GM12891 (cell line): ENCODE measurements at regions not wholly inside any gene's neighbourhood (a gene's known extent, or its start where the extent isn't known, plus 50 kb on each side); places are given as distances from the start of the nearest gene placed in this dataset.
A peak's percentile ranks its signal among the peaks of the same experiment; 100 is the strongest.

Experiments used
- DNase-seq: peaks from one replicate; pipeline ENCODE4 v3.0.0; 2011; ENCODE audit warnings: low spot score; ENCODE audit not compliant: insufficient read length
- FAIRE-seq: peaks from 2 replicates; lab custom pipeline; 2011; peaks lifted over from hg19 to GRCh38; lab: Jason Lieb, UNC
- PAX5 ChIP-seq: IDR thresholded peaks from 2 replicates; pipeline ENCODE4 v1.6.1; 2011; ENCODE audit warnings: low read length, moderate library complexity, mild to moderate bottlenecking; ENCODE audit not compliant: insufficient read depth, severe bottlenecking
- POLR2A ChIP-seq: IDR thresholded peaks from 2 replicates; pipeline ENCODE4 v1.6.1; 2011; ENCODE audit warnings: low read depth, low read length, control low read depth
- POLR2AphosphoS5 ChIP-seq: IDR thresholded peaks from 2 replicates; pipeline ENCODE4 v1.6.1; 2011; ENCODE audit warnings: low read depth, low read length, control low read depth
- POU2F2 ChIP-seq: IDR thresholded peaks from 2 replicates; pipeline ENCODE4 v1.6.1; 2011; ENCODE audit warnings: low read depth, mild to moderate bottlenecking, control low read depth, low read length, moderate library complexity
- SPI1 ChIP-seq: IDR thresholded peaks from 2 replicates; pipeline ENCODE4 v1.6.1; 2011; ENCODE audit warnings: low read depth, low read length, control low read depth
- TAF1 ChIP-seq: IDR thresholded peaks from 2 replicates; pipeline ENCODE4 v1.6.1; 2011; ENCODE audit warnings: low read depth, low read length, control low read depth

- FAIRE-seq (peak; percentile 62), DNase-seq (no peak)
- TF ChIP-seq POLR2A (no peak), POLR2AphosphoS5 (no peak), PAX5 (no peak), SPI1 (no peak), POU2F2 (no peak), TAF1 (no peak)
Measured at GRCh38 chr6:74091136-74091793, 395.3 kb downstream of the CD109 start.

DNA sequence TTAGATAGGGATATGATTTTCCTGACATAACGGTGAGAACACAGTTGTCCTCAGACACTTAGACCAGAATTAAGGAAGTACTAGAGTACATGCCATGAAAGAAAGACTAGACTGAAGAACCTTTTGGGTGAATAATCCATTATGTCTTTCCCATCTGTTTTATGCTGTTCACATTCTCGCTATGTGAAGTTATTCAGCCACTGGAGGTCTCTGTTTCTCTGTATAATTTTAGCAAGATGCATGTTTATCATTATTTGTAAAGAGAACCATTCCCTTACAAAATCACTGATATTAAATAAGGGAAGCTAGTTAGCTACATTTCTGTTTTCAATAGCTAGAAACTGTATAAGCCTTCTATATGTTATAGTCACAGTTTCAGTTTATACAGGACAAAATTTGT lies 391.9 kb downstream of the CD109 start:
- TF ChIP-seq SPI1 = no peak
- TF ChIP-seq POLR2A = no peak
- TF ChIP-seq PAX5 = no peak
- TF ChIP-seq POLR2AphosphoS5 = no peak
- TF ChIP-seq TAF1 = no peak
- no peak for TF ChIP-seq POU2F2
- no peak for DNase-seq
- FAIRE-seq = no peak

- TF ChIP-seq POLR2AphosphoS5 = no peak
- no peak for TF ChIP-seq PAX5
- no peak for TF ChIP-seq SPI1
- TF ChIP-seq POLR2A = no peak
- TF ChIP-seq POU2F2 = no peak
- no peak for TF ChIP-seq TAF1
- no peak for FAIRE-seq
- no peak for DNase-seq
Measured at GRCh38 chr6:74075896-74076295, 379.9 kb downstream of the CD109 start.

GRCh38 chr6:74075323-74075722 lies 379.3 kb downstream of the CD109 start:
- no peak for DNase-seq
- TF ChIP-seq PAX5 (no peak), TAF1 (no peak), POLR2A (no peak)
- no peak for FAIRE-seq

- FAIRE-seq (no peak), DNase-seq (no peak)
- TF ChIP-seq POU2F2 (no peak), PAX5 (no peak), SPI1 (no peak), POLR2A (no peak), POLR2AphosphoS5 (no peak), TAF1 (no peak)
Measured at GRCh38 chr6:74074645-74075044, 378.6 kb downstream of the CD109 start.

- DNase-seq (no peak), FAIRE-seq (no peak)
- TF ChIP-seq POLR2AphosphoS5 = no peak
Measured at GRCh38 chr6:74073999-74074398, 378.0 kb downstream of the CD109 start.

DNA sequence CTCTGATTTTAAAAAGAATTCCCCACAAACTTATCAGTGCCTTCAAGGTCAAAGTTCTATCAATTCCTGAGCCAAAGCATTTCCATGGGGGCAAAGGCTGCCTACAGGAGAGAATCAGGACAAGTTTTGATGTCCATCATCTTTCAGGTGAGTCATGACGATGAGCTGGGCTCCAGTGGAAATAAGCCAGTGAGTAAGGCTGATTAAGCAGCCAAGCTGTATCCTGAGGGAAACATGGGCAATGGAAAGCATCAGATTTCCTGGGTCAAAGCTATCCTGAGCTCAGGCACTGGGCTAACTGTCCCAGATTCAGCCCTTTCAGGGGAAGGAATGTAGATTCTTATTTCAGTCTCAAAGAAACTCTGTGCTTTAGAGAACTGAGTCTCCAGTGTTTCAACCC lies 377.4 kb downstream of the CD109 start:
- FAIRE-seq (no peak), DNase-seq (no peak)
- no peak for TF ChIP-seq TAF1

- FAIRE-seq (no peak), DNase-seq (no peak)
- no peak for TF ChIP-seq POLR2AphosphoS5
- TF ChIP-seq SPI1 = no peak
- no peak for TF ChIP-seq PAX5
- no peak for TF ChIP-seq TAF1
- TF ChIP-seq POU2F2 = no peak
- no peak for TF ChIP-seq POLR2A
Measured at GRCh38 chr6:74071214-74071613, 375.2 kb downstream of the CD109 start.

DNA sequence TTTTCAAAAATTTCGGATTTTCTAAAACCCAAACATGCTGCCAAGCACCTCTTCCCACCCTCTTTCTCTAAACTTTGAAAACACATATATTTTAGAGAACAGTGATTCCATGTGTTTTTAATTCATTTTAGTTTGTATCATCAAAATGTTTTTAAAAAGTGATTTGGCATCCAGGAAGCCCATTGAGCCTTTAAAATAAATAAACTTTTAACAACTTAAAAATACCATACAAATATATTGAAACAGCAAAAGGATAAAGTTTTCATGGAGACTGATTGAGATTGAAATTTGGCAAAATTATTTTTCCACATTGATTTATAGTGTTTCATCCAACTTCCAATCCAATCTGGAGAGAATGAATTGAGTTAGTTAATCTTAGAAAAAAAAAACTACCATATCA lies 374.7 kb downstream of the CD109 start:
- DNase-seq = no peak
- TF ChIP-seq TAF1 (no peak), POLR2AphosphoS5 (no peak), POU2F2 (no peak), PAX5 (no peak), SPI1 (no peak), POLR2A (no peak)

GRCh38 chr6:74070091-74070490 lies 374.1 kb downstream of the CD109 start:
- DNase-seq (no peak), FAIRE-seq (no peak)
- no peak for TF ChIP-seq POU2F2
- no peak for TF ChIP-seq POLR2A
- TF ChIP-seq SPI1 = no peak
- TF ChIP-seq POLR2AphosphoS5 = no peak
- no peak for TF ChIP-seq PAX5
- TF ChIP-seq TAF1 = no peak

More for the DNA sequence above, 374.7 kb downstream of the CD109 start:
- no peak for FAIRE-seq

DNA sequence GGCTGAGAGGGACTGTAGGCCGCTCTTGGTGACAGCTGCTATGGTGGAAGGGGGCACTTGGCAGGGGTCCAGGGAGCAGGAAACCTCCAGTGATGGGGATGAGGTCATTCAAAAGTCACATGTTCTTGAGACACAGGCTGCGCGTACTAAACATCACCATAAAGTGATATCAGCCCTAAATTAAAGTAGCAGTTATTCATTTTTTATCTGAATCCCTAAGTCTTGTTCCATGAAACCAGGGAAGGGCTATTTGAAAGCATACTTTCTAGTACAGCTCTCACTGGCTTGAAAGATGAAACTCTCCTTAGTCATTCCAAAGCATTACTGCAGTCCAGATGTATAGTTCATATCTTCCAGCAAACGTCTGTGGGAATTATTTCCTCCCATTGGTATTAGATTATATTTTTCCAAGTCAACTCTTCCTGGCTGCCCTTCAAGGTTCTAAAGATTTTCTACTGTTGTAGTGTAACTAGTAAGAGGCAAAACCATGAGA lies 373.1 kb downstream of the CD109 start:
- TF ChIP-seq POU2F2 = no peak
- TF ChIP-seq PAX5 = no peak
- no peak for TF ChIP-seq POLR2A
- no peak for TF ChIP-seq TAF1
- no peak for TF ChIP-seq POLR2AphosphoS5
- no peak for TF ChIP-seq SPI1
- FAIRE-seq (no peak), DNase-seq (no peak)
